ENCODE measurements at regions not wholly inside any gene's neighbourhood (a gene's known extent, or its start where the extent isn't known, plus 50 kb on each side); places are given as distances from the start of the nearest gene placed in this dataset.

DNA sequence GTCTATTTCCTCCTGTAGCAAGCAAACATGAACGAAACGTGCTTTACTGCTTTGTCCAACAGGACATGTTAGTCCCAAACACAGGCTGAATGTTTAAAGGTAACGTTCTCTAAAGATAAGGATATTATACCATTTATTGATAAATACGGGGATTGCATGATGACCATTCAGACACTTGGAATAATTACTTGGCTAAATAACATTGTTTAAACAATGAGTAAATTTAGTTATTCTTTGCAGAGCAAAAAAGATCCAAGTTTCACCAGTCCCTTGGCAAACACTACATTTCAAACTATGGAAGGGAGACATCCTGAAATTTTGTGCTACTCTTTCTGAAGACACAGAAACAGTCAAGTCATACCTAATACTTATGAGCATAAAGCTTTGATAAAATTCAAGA, 88.0 kb downstream of the ZNF280B start:
- Histone ChIP-seq H3K4me3 (ENCODE audit: low read depth, low read length) (no peak overlapping the region), H3K27me3 (replicated peaks) (peaks cover 19% of the 10 kb centered on the region), H3K36me3 (replicated peaks) (no peaks in the 10 kb centered on the region), H3K27ac (no peak overlapping the region)
- TF ChIP-seq, protein P1, sequence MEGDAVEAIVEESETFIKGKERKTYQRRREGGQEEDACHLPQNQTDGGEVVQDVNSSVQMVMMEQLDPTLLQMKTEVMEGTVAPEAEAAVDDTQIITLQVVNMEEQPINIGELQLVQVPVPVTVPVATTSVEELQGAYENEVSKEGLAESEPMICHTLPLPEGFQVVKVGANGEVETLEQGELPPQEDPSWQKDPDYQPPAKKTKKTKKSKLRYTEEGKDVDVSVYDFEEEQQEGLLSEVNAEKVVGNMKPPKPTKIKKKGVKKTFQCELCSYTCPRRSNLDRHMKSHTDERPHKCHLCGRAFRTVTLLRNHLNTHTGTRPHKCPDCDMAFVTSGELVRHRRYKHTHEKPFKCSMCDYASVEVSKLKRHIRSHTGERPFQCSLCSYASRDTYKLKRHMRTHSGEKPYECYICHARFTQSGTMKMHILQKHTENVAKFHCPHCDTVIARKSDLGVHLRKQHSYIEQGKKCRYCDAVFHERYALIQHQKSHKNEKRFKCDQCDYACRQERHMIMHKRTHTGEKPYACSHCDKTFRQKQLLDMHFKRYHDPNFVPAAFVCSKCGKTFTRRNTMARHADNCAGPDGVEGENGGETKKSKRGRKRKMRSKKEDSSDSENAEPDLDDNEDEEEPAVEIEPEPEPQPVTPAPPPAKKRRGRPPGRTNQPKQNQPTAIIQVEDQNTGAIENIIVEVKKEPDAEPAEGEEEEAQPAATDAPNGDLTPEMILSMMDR (IDR thresholded peaks at IDR 0.05; ENCODE audit: low read depth, low read length, missing control alignments): no peak
- DNase-seq: no peak
- in situ Hi-C loops (cut with HindIII; ENCODE audit: low pct_ligation_motif_present, low sequenced_read_pairs): no loop called here

DNA sequence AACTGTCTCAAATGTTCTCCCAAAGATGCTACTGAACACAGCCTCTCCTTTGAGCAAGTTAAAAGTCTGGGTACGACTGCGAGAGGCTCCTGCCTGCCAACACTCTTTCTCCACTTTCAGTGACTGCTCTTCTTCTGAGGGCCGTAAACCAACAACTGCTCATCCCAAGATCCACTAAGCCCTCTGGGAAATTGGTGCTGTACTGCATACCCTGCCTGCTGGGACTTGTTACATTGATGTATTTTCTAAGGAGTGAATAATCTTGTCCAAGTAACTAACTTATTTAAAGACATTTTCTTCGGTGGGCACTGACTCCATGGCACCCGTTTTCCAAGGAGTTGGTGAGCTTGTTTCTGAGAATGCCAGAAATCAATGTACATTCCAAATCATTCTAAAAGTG, 87.2 kb downstream of the ZNF280B start:
- no peak overlapping the region for H3K27ac ChIP-seq
- no peaks in the 10 kb centered on the region for H3K36me3 ChIP-seq (replicated peaks)
- in situ Hi-C loops (cut with HindIII; ENCODE audit: low pct_ligation_motif_present, low sequenced_read_pairs): no loop called here
- H3K4me3 ChIP-seq (ENCODE audit: low read depth, low read length): no peak overlapping the region
- no peak for DNase-seq
- TF ChIP-seq, protein P1 (IDR thresholded peaks at IDR 0.05; ENCODE audit: low read depth, low read length, missing control alignments): no peak
- H3K27me3 ChIP-seq (replicated peaks): peaks cover 21% of the 10 kb centered on the region

DNA sequence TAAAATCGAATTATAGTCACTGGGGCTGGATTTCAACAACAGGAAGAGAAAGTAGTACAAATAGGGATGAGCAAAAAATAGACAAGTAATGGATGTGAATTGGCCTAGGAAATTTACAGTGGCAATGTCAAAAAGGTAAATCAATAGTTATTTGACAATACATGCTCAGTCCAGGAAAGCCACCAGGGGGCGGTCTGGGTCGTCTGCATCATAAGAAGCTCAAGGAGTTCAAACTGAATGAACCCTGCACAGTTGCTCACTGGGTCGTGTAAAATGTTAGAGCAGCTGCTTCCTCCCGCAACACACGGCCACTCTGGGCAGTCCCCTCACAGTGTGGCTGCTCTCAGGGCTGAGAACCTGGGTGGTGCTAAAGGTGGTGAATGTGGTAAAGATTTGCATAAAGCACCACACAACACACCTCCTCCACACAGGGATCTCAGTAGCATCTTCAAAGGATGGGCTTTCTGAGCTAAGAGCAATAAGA, 85.9 kb downstream of the ZNF280B start:
- Histone ChIP-seq H3K4me3 (ENCODE audit: low read depth, low read length) (no peak overlapping the region), H3K27ac (no peak overlapping the region), H3K27me3 (replicated peaks) (peaks cover 21% of the 10 kb centered on the region), H3K36me3 (replicated peaks) (no peaks in the 10 kb centered on the region)
- in situ Hi-C loops (cut with HindIII; ENCODE audit: low pct_ligation_motif_present, low sequenced_read_pairs): no loop called here
- TF ChIP-seq, protein P1 (IDR thresholded peaks at IDR 0.05; ENCODE audit: low read depth, low read length, missing control alignments): peak; percentile 96
- DNase-seq: peak; percentile 69

DNA sequence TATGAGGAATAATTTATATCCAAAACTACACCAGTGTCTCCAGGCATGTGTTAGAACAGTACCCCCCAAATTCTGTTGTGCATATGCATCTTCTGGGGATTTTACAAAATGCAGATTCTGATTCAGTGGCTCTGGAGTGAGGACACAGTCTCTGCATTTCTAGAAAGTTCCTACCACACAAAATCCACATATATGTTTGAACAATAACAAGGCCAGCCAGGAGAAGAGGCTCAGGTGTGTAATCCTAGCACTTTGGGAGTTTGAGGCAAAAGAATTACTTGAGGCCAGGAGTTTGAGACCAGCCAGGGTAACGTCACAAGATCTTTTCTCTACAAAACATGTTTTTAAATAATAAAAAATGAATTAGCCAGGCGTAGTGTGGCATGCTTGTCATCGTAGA, 84.9 kb downstream of the ZNF280B start:
- no peaks in the 10 kb centered on the region for H3K36me3 ChIP-seq (replicated peaks)
- DNase-seq: no peak
- H3K27me3 ChIP-seq (replicated peaks): peaks cover 21% of the 10 kb centered on the region
- H3K4me3 ChIP-seq (ENCODE audit: low read depth, low read length): no peak overlapping the region
- in situ Hi-C loops (cut with HindIII; ENCODE audit: low pct_ligation_motif_present, low sequenced_read_pairs): no loop called here
- TF ChIP-seq, protein P1 (IDR thresholded peaks at IDR 0.05; ENCODE audit: low read depth, low read length, missing control alignments): no peak
- H3K27ac ChIP-seq: no peak overlapping the region

DNA sequence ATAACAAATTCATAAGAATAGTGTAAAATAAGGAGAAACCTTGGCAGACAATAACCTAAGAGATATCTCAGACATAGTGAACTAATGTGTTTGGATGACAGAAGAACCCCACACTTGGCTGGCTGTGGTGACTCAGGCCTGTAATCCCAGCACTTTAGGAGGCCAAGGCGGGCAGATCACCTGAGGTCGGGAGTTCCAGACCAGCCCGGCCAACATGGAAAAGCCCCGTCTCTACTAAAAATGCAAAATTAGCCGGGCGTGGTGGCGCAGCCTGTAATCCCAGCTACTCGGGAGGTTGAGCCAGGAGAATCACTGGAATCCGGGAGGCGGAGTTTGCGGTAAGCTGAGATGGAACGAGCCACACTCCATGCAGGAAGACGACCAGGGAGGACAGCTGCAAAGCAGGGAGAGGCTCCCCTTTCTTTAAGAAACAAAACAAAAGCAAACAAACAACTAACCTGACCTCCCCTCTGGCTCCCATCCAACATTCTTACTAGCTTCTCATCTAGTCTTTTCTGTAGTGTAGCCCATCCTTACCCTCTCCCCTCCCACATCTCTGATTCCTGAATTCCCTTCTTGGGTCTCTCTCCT, 84.2 kb downstream of the ZNF280B start:
- Histone ChIP-seq H3K27ac (no peak overlapping the region), H3K27me3 (replicated peaks) (peaks cover 19% of the 10 kb centered on the region), H3K36me3 (replicated peaks) (no peaks in the 10 kb centered on the region), H3K4me3 (ENCODE audit: low read depth, low read length) (no peak overlapping the region)
- no peak for DNase-seq
- TF ChIP-seq, protein P1 (IDR thresholded peaks at IDR 0.05; ENCODE audit: low read depth, low read length, missing control alignments): no peak
- in situ Hi-C loops (cut with HindIII; ENCODE audit: low pct_ligation_motif_present, low sequenced_read_pairs): no loop called here

DNA sequence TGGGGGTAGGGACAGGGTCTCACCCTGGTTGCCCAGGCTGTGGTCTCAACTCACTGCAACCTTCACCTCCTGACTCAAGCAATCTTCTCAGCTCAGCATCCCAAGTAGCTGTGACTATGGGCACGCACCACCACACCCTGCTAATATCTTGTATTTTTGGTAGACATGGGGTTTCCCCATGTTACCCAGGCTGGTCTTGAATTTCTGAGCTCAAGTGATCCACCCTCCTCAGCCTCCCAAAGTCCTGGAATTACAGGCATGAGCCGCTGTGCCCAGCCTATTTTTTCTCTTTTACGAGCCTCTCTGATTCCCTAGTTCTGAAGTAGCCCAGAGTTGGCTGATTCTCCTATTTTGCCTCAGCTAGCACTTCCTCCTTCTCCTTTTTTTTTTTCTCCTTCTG, 83.6 kb downstream of the ZNF280B start:
- in situ Hi-C loops (cut with HindIII; ENCODE audit: low pct_ligation_motif_present, low sequenced_read_pairs): no loop called here
- H3K27ac ChIP-seq: no peak overlapping the region

More for the DNA sequence above, 83.6 kb downstream of the ZNF280B start:
- no peak for DNase-seq
- H3K4me3 ChIP-seq (ENCODE audit: low read depth, low read length): no peak overlapping the region
- no peaks in the 10 kb centered on the region for H3K36me3 ChIP-seq (replicated peaks)
- TF ChIP-seq, protein P1 (IDR thresholded peaks at IDR 0.05; ENCODE audit: low read depth, low read length, missing control alignments): no peak
- H3K27me3 ChIP-seq (replicated peaks): peaks cover 14% of the 10 kb centered on the region
